ENCODE measurements at regions not wholly inside any gene's neighbourhood (a gene's known extent, or its start where the extent isn't known, plus 50 kb on each side); places are given as distances from the start of the nearest gene placed in this dataset.

GRCh38 chr3:161671141-161671540 lies 174.5 kb downstream of the OTOL1 start:
- no peak overlapping the region for H3K9ac ChIP-seq
- Mint-ChIP-seq H3K9me3 (peaks cover 8% of the 10 kb centered on the region), H3K4me3 (no peak overlapping the region), H3K36me3 (no peaks in the 10 kb centered on the region), H3K4me1 (peaks cover 2% of the 10 kb centered on the region), H3K27me3 (ENCODE audit: insufficient read depth, low read depth) (peaks cover 3% of the 10 kb centered on the region), H3K27ac (no peak overlapping the region)
- no peak overlapping the region for H3K27ac ChIP-seq
- H3K79me2 ChIP-seq (ENCODE audit: low read depth) = no peaks in the 10 kb centered on the region
- H3K36me3 ChIP-seq = no peaks in the 10 kb centered on the region
- H3K9me3 ChIP-seq (ENCODE audit: low read depth) = no peaks in the 10 kb centered on the region
- TF ChIP-seq, protein P1, sequence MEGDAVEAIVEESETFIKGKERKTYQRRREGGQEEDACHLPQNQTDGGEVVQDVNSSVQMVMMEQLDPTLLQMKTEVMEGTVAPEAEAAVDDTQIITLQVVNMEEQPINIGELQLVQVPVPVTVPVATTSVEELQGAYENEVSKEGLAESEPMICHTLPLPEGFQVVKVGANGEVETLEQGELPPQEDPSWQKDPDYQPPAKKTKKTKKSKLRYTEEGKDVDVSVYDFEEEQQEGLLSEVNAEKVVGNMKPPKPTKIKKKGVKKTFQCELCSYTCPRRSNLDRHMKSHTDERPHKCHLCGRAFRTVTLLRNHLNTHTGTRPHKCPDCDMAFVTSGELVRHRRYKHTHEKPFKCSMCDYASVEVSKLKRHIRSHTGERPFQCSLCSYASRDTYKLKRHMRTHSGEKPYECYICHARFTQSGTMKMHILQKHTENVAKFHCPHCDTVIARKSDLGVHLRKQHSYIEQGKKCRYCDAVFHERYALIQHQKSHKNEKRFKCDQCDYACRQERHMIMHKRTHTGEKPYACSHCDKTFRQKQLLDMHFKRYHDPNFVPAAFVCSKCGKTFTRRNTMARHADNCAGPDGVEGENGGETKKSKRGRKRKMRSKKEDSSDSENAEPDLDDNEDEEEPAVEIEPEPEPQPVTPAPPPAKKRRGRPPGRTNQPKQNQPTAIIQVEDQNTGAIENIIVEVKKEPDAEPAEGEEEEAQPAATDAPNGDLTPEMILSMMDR (IDR thresholded peaks at IDR 0.05) = no peak
- TF ChIP-seq EZH2 (IDR thresholded peaks at IDR 0.05) = no peak
- no peak for TF ChIP-seq EZH2phosphoT487 (IDR thresholded peaks at IDR 0.05)
- no peak for DNase-seq (ENCODE audit: low spot score)
- H3K4me1 ChIP-seq = peaks cover 18% of the 10 kb centered on the region
- no peak overlapping the region for H3K4me3 ChIP-seq
- no peaks in the 10 kb centered on the region for H4K20me1 ChIP-seq (ENCODE audit: low read depth)
- H3K27me3 ChIP-seq = no peaks in the 10 kb centered on the region
- no peak overlapping the region for H3K4me2 ChIP-seq
- no peaks in the 10 kb centered on the region for H3F3A ChIP-seq (ENCODE audit: low read depth)
- no peak overlapping the region for H2AFZ ChIP-seq (replicated peaks)

GRCh38 chr3:161672478-161672877 lies 175.9 kb downstream of the OTOL1 start:
- H3K27me3 Mint-ChIP-seq (ENCODE audit: insufficient read depth, low read depth) = peaks cover 3% of the 10 kb centered on the region
- no peak overlapping the region for H3K27ac Mint-ChIP-seq
- peaks cover 18% of the 10 kb centered on the region for H3K4me1 ChIP-seq
- no peaks in the 10 kb centered on the region for H3K27me3 ChIP-seq
- H3F3A ChIP-seq (ENCODE audit: low read depth) = no peaks in the 10 kb centered on the region
- H2AFZ ChIP-seq (replicated peaks) = no peak overlapping the region
- TF ChIP-seq EZH2 (IDR thresholded peaks at IDR 0.05) (no peak), EZH2phosphoT487 (IDR thresholded peaks at IDR 0.05) (no peak)
- TF ChIP-seq, protein P1 (IDR thresholded peaks at IDR 0.05) = no peak
- no peak overlapping the region for H3K27ac ChIP-seq
- H3K4me1 Mint-ChIP-seq = peaks cover 2% of the 10 kb centered on the region
- no peaks in the 10 kb centered on the region for H3K36me3 ChIP-seq
- H3K4me3 Mint-ChIP-seq = no peak overlapping the region
- no peak overlapping the region for H3K9ac ChIP-seq
- H3K79me2 ChIP-seq (ENCODE audit: low read depth) = no peaks in the 10 kb centered on the region
- peaks cover 8% of the 10 kb centered on the region for H3K9me3 Mint-ChIP-seq
- H3K36me3 Mint-ChIP-seq = no peaks in the 10 kb centered on the region
- H3K4me3 ChIP-seq = no peak overlapping the region
- DNase-seq (ENCODE audit: low spot score) = no peak
- H3K4me2 ChIP-seq = no peak overlapping the region
- no peaks in the 10 kb centered on the region for H3K9me3 ChIP-seq (ENCODE audit: low read depth)
- H4K20me1 ChIP-seq (ENCODE audit: low read depth) = no peaks in the 10 kb centered on the region

GRCh38 chr3:161673866-161674265 lies 177.3 kb downstream of the OTOL1 start:
- no peak overlapping the region for H3K27ac Mint-ChIP-seq
- peak overlapping the region; percentile 27 for H3K4me2 ChIP-seq
- H3K9me3 Mint-ChIP-seq = peaks cover 8% of the 10 kb centered on the region
- TF ChIP-seq EZH2phosphoT487 (IDR thresholded peaks at IDR 0.05) = no peak
- no peak for TF ChIP-seq EZH2 (IDR thresholded peaks at IDR 0.05)
- TF ChIP-seq, protein P1 (IDR thresholded peaks at IDR 0.05) = no peak
- peaks cover 5% of the 10 kb centered on the region for H3K27me3 Mint-ChIP-seq (ENCODE audit: insufficient read depth, low read depth)
- no peak overlapping the region for H3K9ac ChIP-seq
- no peaks in the 10 kb centered on the region for H3K36me3 Mint-ChIP-seq
- peak; percentile 25 for DNase-seq (ENCODE audit: low spot score)
- no peak overlapping the region for H3K4me3 Mint-ChIP-seq
- no peaks in the 10 kb centered on the region for H3F3A ChIP-seq (ENCODE audit: low read depth)
- H3K4me3 ChIP-seq = no peak overlapping the region
- H3K27me3 ChIP-seq = no peaks in the 10 kb centered on the region
- no peak overlapping the region for H3K27ac ChIP-seq
- H3K36me3 ChIP-seq = no peaks in the 10 kb centered on the region
- no peaks in the 10 kb centered on the region for H3K9me3 ChIP-seq (ENCODE audit: low read depth)
- peak overlapping the region; percentile 20 for H2AFZ ChIP-seq (replicated peaks)
- peaks cover 18% of the 10 kb centered on the region for H3K4me1 ChIP-seq
- H3K4me1 Mint-ChIP-seq = peaks cover 5% of the 10 kb centered on the region
- H3K79me2 ChIP-seq (ENCODE audit: low read depth) = no peaks in the 10 kb centered on the region
- no peaks in the 10 kb centered on the region for H4K20me1 ChIP-seq (ENCODE audit: low read depth)
